A549 (cell line): ENCODE measurements at regions not wholly inside any gene's neighbourhood (a gene's known extent, or its start where the extent isn't known, plus 50 kb on each side); places are given as distances from the start of the nearest gene placed in this dataset.

ENCODE experiments used
- CHD2 ChIP-seq: fragments of 150-350 bp; IDR thresholded peaks from 2 replicates; pipeline ENCODE4 v1.6.1; 2014; ENCODE audit warnings: low read length; ENCODE audit not compliant: partially characterized antibody
- CTCF ChIP-seq: fragments of >200 bp; sonication (Bioruptor Twin); formaldehyde crosslinking; IDR thresholded peaks from 3 replicates; pipeline ENCODE4 v1.5.1; 2016
- EP300 ChIP-seq, 2 experiments: fragments of >200 bp; sonication (Bioruptor Twin); formaldehyde crosslinking; IDR thresholded peaks; 2 replicates in 1 of 2; 3 replicates in 1 of 2; pipeline ENCODE4 v1.6.1; 2016 to 2017
- JUN ChIP-seq, 2 experiments: fragments of >200 bp; sonication (Bioruptor Twin); formaldehyde crosslinking; IDR thresholded peaks; 2 replicates in 1 of 2; 3 replicates in 1 of 2; pipeline ENCODE4 v1.6.1; 2016 to 2017
- MAFK ChIP-seq: fragments of 450-650 bp; IDR thresholded peaks from 2 replicates; pipeline ENCODE4 v1.6.1; 2014; ENCODE audit not compliant: partially characterized antibody
- MYC ChIP-seq: IDR thresholded peaks from 2 replicates; pipeline ENCODE4 v1.6.1; 2012; ENCODE audit warnings: mild to moderate bottlenecking, inconsistent platforms, low read length, improper control_type of control experiment, borderline replicate concordance
- POLR2A ChIP-seq: IDR thresholded peaks from 2 replicates; pipeline ENCODE4 v1.6.1; 2012; ENCODE audit warnings: mild to moderate bottlenecking, low read length
- POLR2AphosphoS2 ChIP-seq: conservative IDR thresholded peaks from 2 replicates; pipeline ENCODE4 v1.6.1; 2012; ENCODE audit warnings: low read length, improper control_type of control experiment, inconsistent platforms
- SMC3 ChIP-seq: fragments of >200 bp; sonication (Bioruptor Twin); formaldehyde crosslinking; IDR thresholded peaks from 3 replicates; pipeline ENCODE4 v1.6.1; 2018; ENCODE audit warnings: inconsistent platforms
- USF2 ChIP-seq: fragments of 450-650 bp; IDR thresholded peaks from 2 replicates; pipeline ENCODE4 v1.6.1; 2014; ENCODE audit warnings: antibody characterized with exemption
- TF ChIP-seq, protein P1 (sequence below): IDR thresholded peaks from 2 replicates; pipeline ENCODE4 v1.6.1; 2012

DNA sequence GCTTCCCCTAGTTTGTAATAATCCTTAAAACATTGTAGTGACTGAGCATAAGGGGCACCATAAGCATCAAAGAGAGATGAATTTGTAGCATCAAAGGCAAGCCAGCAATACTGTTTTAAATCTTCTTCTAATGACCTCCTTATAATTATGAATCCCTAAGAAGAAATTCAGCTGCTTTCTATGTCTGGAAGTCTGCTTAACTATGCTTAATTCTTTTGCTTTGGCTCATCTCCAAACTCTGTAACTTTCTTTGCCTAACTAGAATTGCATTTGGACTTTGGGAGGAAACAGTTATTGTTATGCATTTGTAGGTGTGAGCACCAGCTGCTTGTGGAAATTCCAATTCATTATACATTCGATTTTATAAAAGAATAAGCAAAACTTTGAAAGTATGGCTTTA is 117.7 kb upstream of the SPATA16 start:
- TF ChIP-seq MAFK (no peak), CHD2 (no peak), SMC3 (no peak), CTCF (no peak), JUN (IDR thresholded peaks at IDR 0.05) (no peak), EP300 (IDR thresholded peaks at IDR 0.05) (no peak), POLR2AphosphoS2 (no peak), USF2 (no peak), MYC (no peak), POLR2A (no peak)
- TF ChIP-seq, protein P1, sequence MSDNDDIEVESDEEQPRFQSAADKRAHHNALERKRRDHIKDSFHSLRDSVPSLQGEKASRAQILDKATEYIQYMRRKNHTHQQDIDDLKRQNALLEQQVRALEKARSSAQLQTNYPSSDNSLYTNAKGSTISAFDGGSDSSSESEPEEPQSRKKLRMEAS, result no peak
